Fibroblast of pulmonary artery (primary cell): ENCODE measurements at regions not wholly inside any gene's neighbourhood (a gene's known extent, or its start where the extent isn't known, plus 50 kb on each side); places are given as distances from the start of the nearest gene placed in this dataset.

Source experiments
- DNase-seq: peaks from one replicate; pipeline ENCODE4 v3.0.0-alpha.2; 2010; ENCODE audit warnings: low read depth
- H3K4me3 ChIP-seq: replicated peaks from 2 replicates; pipeline ENCODE4 v1.5.1; 2011; ENCODE audit warnings: low read depth, mild to moderate bottlenecking, control low read depth, low read length, moderate library complexity
- TF ChIP-seq, protein P1 (sequence below): IDR thresholded peaks from 2 replicates; pipeline ENCODE4 v1.5.1; 2011; ENCODE audit warnings: mild to moderate bottlenecking, control low read depth, low read length, inconsistent platforms; ENCODE audit errors: missing control alignments

DNA sequence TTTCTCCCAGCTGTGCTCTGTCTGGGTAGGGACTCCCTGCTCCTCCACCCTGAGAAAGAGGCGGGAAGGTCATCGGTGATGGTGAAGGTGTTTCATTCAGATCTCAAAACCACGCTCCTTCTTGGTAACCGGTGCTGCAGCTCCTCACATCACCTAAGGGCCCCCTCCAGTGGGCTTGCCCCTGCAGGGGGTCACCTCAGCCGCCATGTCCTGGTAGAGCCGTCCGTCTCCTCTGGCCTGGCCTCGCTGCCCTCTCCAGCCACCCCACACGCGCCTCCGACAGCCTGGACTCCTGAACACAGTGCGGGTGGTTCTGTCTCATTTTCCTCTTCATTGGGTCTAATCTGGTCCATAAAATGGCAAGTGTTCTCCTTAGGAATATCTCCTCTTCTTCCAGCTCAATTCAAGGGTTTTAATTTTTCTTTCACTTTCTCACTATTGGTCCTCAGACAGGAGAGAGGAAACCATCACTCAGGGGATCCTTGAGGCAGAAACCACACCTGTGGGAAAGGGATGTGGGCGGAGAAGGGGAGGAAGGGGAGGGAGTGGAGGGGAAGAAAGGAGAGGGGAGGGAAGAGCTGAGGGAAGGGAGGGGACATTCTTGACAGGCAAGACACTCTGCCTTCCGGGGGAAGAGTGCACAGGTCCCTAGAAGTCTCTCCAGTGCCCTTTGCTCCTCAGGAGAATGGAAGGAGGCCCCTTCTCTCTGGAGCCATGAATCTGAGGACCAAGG is 1338.4 kb downstream of the TBC1D22A start:
- TF ChIP-seq, protein P1, sequence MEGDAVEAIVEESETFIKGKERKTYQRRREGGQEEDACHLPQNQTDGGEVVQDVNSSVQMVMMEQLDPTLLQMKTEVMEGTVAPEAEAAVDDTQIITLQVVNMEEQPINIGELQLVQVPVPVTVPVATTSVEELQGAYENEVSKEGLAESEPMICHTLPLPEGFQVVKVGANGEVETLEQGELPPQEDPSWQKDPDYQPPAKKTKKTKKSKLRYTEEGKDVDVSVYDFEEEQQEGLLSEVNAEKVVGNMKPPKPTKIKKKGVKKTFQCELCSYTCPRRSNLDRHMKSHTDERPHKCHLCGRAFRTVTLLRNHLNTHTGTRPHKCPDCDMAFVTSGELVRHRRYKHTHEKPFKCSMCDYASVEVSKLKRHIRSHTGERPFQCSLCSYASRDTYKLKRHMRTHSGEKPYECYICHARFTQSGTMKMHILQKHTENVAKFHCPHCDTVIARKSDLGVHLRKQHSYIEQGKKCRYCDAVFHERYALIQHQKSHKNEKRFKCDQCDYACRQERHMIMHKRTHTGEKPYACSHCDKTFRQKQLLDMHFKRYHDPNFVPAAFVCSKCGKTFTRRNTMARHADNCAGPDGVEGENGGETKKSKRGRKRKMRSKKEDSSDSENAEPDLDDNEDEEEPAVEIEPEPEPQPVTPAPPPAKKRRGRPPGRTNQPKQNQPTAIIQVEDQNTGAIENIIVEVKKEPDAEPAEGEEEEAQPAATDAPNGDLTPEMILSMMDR: no peak
- H3K4me3 ChIP-seq: no peak overlapping the region
- DNase-seq: no peak

DNA sequence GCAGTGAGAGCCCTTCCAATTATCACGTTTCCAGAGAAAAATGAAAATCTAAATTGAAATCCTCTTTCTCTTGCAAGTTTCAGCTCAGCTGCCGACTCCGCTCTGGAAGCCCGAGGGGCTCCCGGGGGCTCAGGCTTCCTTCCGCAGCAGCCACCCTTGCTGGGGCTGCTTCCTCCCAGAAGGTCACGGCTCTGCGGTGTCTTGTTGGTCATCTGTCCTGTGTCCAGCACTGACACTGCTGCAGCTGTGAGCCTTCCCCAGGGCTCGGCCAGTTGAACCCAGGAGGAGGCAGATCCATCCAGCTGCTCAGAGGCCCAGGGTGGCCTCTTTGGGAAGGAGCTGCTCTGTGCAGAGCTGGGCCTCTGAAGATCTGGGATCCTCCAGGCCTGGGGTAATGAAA is 1337.2 kb downstream of the TBC1D22A start:
- no peak overlapping the region for H3K4me3 ChIP-seq
- TF ChIP-seq, protein P1: no peak
- no peak for DNase-seq

DNA sequence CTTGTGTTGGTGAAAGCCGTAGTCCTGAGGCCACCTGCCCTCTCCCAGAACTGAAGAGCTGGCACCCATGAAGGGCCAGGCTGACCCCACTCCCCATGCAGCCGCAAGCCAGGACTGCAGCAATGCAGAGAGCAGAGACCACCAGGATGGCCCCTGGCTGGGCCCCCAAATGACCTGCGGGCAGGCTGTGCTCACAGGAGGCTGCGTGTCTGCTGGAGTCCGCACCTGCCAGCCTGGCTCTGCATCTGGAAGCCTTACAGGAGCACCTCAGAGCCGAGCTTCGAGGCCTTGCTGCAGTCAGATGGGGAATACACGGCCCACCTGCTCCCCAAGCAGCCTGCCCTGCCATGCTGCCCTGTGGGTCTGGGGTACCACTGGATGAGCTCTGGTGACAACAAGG is 1336.8 kb downstream of the TBC1D22A start:
- no peak for DNase-seq
- no peak overlapping the region for H3K4me3 ChIP-seq
- TF ChIP-seq, protein P1: no peak

DNA sequence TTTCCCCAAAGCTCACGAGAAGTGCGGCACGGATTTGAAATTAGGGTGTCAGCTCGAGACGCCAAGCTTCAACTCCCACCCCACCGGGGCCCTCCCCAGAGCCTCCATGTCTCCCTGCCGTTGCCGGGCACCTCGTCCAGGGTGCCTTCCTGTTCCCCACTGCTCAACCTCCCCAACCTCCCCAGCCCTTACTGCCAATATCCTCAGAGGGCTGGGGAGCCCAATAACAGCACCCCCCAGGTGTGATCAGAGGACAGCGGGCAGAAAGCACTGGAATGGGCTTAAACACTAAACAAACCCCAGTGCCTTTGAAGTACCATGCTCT is 1336.4 kb downstream of the TBC1D22A start:
- TF ChIP-seq, protein P1: no peak
- no peak overlapping the region for H3K4me3 ChIP-seq
- no peak for DNase-seq

DNA sequence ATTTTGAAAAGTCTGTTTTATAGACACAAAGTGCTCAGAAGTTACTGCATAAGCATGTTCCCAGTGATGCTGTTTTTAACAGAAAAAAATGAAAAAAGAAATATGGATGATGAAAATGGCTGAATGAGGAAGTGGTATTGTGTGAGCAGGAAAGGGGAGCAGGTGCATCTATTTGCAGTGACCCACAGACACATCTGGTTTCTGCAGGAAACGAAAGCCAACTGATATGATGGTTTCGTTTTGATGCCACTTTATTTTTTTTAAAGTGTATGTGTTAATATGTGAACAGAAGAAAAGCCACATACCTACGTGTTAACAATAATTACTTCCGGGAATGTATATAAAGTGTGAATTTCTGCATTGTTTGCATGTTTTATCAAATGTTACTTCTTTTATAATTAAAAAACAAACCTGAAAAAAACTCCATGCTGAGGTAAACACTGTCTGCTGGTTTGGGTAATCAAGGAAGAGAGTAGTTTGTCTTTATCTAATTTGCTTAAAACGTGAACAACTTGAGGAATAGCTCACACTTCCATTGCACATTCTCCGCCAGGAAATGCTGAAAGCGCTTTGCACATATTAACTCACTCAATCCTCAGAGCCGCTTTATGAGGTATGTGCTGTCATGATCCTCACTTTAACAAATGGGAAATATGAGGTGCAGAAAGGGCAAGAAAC is 1335.9 kb downstream of the TBC1D22A start:
- TF ChIP-seq, protein P1: no peak
- DNase-seq: no peak
- H3K4me3 ChIP-seq: no peak overlapping the region

DNA sequence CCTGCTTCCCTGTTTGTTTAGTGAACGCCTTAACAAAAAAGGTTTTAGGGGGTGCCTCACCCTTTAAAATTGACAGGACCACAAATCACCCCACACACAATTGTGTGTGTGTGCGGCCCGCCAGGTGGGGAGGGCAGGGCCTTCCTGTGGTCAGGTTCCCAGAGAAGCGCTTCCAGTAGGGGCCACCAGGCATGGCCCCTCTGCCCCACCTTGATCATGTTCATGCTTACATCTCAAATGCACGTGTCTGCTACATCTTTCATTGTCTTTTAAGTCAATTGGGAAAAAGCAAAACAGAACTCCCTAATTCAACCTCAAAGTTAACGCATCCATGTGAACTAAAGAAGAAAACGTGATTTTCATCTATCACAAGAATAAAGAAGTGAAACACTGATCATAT is 1335.3 kb downstream of the TBC1D22A start:
- TF ChIP-seq, protein P1: no peak
- no peak overlapping the region for H3K4me3 ChIP-seq
- no peak for DNase-seq
